HG03159 (cell line): ENCODE measurements at regions not wholly inside any gene's neighbourhood (a gene's known extent, or its start where the extent isn't known, plus 50 kb on each side); places are given as distances from the start of the nearest gene placed in this dataset.

Source experiments
- ATAC-seq: cut with Tn5 transposase; IDR thresholded peaks from one replicate; pipeline ENCODE4 v1.9.1; 2021; ENCODE audit warnings: mild to moderate bottlenecking, moderate library complexity; ENCODE audit not compliant: unreplicated experiment

GRCh38 chr4:29005838-29006237 lies 1714.3 kb upstream of the PCDH7 start:
- ATAC-seq, result no peak

- no peak for ATAC-seq
These were observed 1710.3 kb upstream of the PCDH7 start for GRCh38 chr4:29009908-29010307.

GRCh38 chr4:29013341-29013740 lies 1706.8 kb upstream of the PCDH7 start:
- no peak for ATAC-seq

GRCh38 chr4:29014555-29014954 lies 1705.6 kb upstream of the PCDH7 start:
- ATAC-seq, result no peak

GRCh38 chr4:29033703-29034102 lies 1686.5 kb upstream of the PCDH7 start:
- no peak for ATAC-seq

GRCh38 chr4:29037501-29037900 lies 1682.7 kb upstream of the PCDH7 start:
- ATAC-seq, result no peak

GRCh38 chr4:29043411-29043810 lies 1676.8 kb upstream of the PCDH7 start:
- ATAC-seq, result no peak

GRCh38 chr4:29046186-29046585 lies 1674.0 kb upstream of the PCDH7 start:
- no peak for ATAC-seq

GRCh38 chr4:29046781-29047180 lies 1673.4 kb upstream of the PCDH7 start:
- ATAC-seq, result no peak

GRCh38 chr4:29047341-29048041 lies 1672.7 kb upstream of the PCDH7 start:
- no peak for ATAC-seq

- no peak for ATAC-seq
These were observed 1668.7 kb upstream of the PCDH7 start for GRCh38 chr4:29051381-29051965.

GRCh38 chr4:29052266-29052665 lies 1667.9 kb upstream of the PCDH7 start:
- ATAC-seq, result no peak

- ATAC-seq, result no peak
These were observed 1661.6 kb upstream of the PCDH7 start for GRCh38 chr4:29058531-29058930.

- no peak for ATAC-seq
These were observed 1653.3 kb upstream of the PCDH7 start for GRCh38 chr4:29066861-29067260.

GRCh38 chr4:29073571-29073970 lies 1646.6 kb upstream of the PCDH7 start:
- ATAC-seq, result no peak

GRCh38 chr4:29075366-29075765 lies 1644.8 kb upstream of the PCDH7 start:
- no peak for ATAC-seq

GRCh38 chr4:29079260-29079659 lies 1640.9 kb upstream of the PCDH7 start:
- ATAC-seq, result no peak

GRCh38 chr4:29081234-29081955 lies 1638.8 kb upstream of the PCDH7 start:
- ATAC-seq, result no peak

- no peak for ATAC-seq
These were observed 1637.5 kb upstream of the PCDH7 start for GRCh38 chr4:29082684-29083083.

GRCh38 chr4:29085748-29086147 lies 1634.4 kb upstream of the PCDH7 start:
- ATAC-seq, result no peak

- no peak for ATAC-seq
These were observed 1615.5 kb upstream of the PCDH7 start for GRCh38 chr4:29104694-29105093.

GRCh38 chr4:29113960-29114359 lies 1606.2 kb upstream of the PCDH7 start:
- no peak for ATAC-seq
